ENCODE measurements at regions not wholly inside any gene's neighbourhood (a gene's known extent, or its start where the extent isn't known, plus 50 kb on each side); places are given as distances from the start of the nearest gene placed in this dataset.

DNA sequence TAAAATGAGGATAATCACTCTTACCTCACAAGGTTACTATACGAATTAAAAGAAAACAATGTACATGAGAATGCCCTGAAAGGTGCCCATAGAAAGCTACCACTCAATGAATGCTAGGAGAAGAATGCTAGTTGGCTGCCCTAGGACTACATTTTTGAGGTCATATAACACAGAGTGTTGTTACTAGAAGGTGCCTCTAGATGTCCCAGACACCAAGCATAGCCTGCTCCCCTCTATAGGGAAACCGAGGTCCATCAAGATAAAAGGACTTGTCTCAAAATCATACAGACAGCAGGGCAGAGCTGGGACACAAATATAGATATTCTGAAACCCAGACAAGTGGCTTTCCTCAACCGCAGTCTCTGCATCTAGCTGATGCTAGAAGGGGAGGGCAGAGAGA is 147.0 kb upstream of the ARHGEF9 start:
- TF ChIP-seq KMT2B (CRISPR knock-in tag; IDR thresholded peaks at IDR 0.05) (no peak), SALL2 (CRISPR knock-in tag; IDR thresholded peaks at IDR 0.05) (no peak)
- TF ChIP-seq, protein P1, sequence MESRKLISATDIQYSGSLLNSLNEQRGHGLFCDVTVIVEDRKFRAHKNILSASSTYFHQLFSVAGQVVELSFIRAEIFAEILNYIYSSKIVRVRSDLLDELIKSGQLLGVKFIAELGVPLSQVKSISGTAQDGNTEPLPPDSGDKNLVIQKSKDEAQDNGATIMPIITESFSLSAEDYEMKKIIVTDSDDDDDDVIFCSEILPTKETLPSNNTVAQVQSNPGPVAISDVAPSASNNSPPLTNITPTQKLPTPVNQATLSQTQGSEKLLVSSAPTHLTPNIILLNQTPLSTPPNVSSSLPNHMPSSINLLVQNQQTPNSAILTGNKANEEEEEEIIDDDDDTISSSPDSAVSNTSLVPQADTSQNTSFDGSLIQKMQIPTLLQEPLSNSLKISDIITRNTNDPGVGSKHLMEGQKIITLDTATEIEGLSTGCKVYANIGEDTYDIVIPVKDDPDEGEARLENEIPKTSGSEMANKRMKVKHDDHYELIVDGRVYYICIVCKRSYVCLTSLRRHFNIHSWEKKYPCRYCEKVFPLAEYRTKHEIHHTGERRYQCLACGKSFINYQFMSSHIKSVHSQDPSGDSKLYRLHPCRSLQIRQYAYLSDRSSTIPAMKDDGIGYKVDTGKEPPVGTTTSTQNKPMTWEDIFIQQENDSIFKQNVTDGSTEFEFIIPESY (CRISPR knock-in tag; IDR thresholded peaks at IDR 0.05) = no peak
- TF ChIP-seq, protein P2, sequence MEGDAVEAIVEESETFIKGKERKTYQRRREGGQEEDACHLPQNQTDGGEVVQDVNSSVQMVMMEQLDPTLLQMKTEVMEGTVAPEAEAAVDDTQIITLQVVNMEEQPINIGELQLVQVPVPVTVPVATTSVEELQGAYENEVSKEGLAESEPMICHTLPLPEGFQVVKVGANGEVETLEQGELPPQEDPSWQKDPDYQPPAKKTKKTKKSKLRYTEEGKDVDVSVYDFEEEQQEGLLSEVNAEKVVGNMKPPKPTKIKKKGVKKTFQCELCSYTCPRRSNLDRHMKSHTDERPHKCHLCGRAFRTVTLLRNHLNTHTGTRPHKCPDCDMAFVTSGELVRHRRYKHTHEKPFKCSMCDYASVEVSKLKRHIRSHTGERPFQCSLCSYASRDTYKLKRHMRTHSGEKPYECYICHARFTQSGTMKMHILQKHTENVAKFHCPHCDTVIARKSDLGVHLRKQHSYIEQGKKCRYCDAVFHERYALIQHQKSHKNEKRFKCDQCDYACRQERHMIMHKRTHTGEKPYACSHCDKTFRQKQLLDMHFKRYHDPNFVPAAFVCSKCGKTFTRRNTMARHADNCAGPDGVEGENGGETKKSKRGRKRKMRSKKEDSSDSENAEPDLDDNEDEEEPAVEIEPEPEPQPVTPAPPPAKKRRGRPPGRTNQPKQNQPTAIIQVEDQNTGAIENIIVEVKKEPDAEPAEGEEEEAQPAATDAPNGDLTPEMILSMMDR (CRISPR knock-in tag; IDR thresholded peaks at IDR 0.05) = no peak

Data from HepG2 (cell line).